ENCODE measurements at regions not wholly inside any gene's neighbourhood (a gene's known extent, or its start where the extent isn't known, plus 50 kb on each side); places are given as distances from the start of the nearest gene placed in this dataset.
"Not testable (repeated sequence)": the region's sequence is repeated elsewhere in the genome, so short reads cannot be mapped to it uniquely, and the experiment has no call there.

DNA sequence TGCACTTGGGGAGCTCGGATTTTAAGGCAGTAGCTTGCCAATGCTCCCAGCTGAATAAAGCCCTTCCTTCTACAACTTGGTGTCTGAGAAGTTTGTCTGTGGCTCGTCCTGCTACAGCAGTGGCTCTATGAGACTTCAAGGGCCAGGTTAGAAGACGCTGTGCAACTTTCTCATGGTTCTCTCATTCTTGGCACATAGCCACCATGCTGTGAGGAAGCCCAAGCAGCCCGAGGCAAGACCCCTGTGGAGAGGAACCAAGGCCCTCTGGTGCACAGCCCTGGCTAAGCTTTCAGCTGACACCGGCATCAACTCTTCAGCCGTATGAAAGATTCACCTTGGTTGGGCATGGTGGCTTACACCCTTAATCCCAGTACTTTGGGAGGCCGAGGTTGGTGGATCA is 116.9 kb upstream of the EEF2KMT start:
- H3K4me3 ChIP-seq (replicated peaks in 1 of 2; ENCODE audit: low read depth in 2 of 2, low read length in 2 of 2), result no peak overlapping the region
- TF ChIP-seq, protein P1, sequence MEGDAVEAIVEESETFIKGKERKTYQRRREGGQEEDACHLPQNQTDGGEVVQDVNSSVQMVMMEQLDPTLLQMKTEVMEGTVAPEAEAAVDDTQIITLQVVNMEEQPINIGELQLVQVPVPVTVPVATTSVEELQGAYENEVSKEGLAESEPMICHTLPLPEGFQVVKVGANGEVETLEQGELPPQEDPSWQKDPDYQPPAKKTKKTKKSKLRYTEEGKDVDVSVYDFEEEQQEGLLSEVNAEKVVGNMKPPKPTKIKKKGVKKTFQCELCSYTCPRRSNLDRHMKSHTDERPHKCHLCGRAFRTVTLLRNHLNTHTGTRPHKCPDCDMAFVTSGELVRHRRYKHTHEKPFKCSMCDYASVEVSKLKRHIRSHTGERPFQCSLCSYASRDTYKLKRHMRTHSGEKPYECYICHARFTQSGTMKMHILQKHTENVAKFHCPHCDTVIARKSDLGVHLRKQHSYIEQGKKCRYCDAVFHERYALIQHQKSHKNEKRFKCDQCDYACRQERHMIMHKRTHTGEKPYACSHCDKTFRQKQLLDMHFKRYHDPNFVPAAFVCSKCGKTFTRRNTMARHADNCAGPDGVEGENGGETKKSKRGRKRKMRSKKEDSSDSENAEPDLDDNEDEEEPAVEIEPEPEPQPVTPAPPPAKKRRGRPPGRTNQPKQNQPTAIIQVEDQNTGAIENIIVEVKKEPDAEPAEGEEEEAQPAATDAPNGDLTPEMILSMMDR (IDR thresholded peaks at IDR 0.05; ENCODE audit: low read depth, low read length), result no peak
- DNase-seq (ENCODE audit: low read depth in 2 of 2), result no peak

DNA sequence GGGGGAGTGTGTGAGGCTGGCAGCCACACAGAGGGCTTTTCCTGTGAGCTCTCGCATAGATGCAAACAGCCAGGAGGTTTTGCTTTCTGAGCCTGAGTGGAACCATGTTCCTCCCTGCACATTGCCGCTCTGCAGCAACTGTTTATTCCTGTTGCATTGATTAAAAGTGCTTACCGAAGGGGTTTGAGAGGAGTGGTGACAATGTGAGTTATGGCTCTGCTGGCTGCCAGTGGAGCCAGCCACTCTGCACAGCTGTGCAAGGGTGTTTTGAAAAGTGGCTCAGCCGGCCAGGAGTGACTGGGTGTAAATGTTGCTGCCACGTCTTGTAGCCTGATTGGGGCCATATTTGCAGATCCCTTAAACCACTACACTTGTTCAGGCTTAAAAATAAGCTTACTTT is 114.9 kb upstream of the EEF2KMT start:
- DNase-seq (ENCODE audit: low read depth in 2 of 2); H3K4me3 ChIP-seq (replicated peaks in 1 of 2; ENCODE audit: low read depth in 2 of 2, low read length in 2 of 2): not testable (repeated sequence)

DNA sequence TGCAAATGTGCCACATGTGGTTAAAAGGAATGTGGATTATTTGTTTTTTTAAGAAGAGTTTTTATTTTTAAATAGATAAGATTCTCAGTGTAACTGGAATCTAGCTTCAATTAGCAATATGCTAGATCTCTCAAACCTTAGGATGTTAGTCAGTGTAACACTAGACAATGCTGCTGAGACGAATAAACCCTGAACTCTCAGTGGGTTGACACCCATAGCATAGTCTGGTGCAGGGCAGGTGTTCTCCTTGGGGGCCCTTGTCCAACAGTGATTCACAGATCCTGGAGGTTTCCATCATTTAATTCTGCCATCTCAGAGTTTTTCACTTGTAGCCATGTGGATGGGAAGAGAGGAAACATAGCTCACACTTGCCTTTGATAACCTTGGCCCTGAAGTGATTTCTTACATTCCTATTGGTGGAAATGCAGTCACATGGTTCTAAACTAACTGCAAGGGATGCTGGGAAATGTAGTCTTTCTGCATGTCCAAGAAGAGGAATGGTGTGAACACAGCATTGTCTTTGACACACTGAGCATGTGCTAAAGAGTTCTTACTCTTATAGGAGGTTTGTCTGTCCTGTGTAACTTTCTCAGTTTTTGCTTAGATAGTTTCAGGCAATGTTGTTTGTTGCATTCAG is 110.4 kb upstream of the EEF2KMT start:
- not testable (repeated sequence) for H3K4me3 ChIP-seq (replicated peaks in 1 of 2; ENCODE audit: low read depth in 2 of 2, low read length in 2 of 2)
- peak in 1 of 2 donors; percentile 18 for DNase-seq (ENCODE audit: low read depth in 2 of 2)

DNA sequence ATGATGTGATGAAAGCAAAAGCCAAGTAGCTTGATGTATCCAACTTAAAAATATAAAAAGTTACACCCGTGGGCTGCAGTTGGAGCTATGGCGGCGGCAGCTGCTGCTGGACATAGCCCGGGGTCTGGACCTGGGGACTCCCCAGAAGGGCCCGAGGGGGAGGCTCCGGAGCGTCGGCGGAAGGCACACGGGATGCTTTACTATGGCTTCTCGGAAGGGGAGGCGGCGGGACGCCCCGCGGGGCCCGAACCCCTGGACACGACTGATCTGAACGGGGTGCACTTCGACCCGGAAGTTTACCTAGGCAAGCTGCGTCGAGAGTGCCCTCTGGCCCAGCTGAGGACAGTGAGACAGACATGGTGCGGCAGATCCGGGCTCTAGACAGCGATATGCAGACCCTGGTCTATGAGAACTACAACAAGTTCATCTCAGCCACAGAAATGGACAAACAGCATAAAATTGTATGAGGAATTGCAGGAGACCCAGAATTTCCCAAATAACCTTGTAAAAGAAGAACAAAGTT is 109.5 kb upstream of the EEF2KMT start:
- TF ChIP-seq, protein P1 (IDR thresholded peaks at IDR 0.05; ENCODE audit: low read depth, low read length), result no peak
- H3K4me3 ChIP-seq (replicated peaks in 1 of 2; ENCODE audit: low read depth in 2 of 2, low read length in 2 of 2), result no peak overlapping the region
- DNase-seq (ENCODE audit: low read depth in 2 of 2), result no peak

DNA sequence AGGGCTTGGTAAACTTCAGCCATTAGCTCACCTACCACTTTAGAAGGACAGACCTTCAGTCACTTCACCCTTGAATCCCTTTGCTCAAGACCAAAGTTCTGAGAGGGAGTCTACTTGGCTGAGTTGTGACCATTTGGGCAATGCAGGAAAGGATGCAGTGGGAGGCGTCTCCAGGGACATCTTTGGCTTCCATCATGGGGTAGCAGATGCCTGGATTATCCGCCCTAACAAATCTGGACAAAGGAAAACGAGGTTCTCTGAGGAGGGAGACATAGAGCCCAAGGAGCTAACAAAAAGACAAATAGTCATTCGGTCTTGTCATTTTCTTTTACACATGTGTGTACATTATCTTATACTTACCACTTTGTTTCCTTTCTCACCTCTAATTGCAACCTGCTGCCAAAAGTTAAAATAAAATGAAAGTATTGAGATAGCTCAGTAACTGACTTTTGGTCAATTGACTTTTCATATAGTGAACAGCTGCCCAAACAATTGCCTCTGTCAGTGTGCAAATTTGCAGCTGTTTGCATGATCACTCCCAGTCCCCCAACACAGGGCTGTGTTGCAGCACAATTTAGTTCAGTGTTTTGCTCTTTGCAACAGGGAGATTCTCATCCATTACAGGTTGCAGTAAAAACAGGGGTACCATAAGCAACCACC is 108.9 kb upstream of the EEF2KMT start:
- TF ChIP-seq, protein P1 (IDR thresholded peaks at IDR 0.05; ENCODE audit: low read depth, low read length), result no peak
- no peak overlapping the region for H3K4me3 ChIP-seq (replicated peaks in 1 of 2; ENCODE audit: low read depth in 2 of 2, low read length in 2 of 2)

DNA sequence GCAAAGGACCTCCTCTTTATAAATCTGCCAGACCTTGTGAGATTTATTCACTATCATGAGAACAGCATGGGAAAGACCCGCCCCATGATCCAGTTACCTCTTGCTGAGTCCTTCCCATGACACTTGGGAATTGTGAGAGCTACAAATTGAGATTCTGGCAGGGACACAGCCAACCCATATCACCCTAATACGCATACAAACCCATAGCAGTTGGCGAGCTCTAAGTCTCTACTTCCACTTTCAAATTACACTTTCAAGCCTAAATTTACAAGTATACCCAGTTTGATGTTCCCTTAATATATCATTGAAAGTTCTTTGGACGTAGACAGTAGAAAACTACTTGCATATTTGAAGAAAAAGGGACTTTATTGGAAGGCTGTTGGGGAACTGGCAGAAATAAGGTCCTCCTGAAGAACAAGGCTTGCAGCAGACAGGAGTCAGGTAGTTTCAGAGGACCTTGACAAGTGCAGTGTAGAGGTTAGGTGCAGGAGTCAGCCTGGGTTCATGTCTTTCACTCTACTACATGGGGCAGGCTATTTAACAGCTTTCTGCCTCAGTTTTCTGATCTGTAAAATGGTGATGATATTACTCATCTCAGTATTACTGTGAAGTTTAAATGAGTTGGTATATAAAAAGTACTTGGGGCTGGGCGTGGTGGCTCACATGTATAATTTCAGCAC is 107.9 kb upstream of the EEF2KMT start:
- no peak for DNase-seq (ENCODE audit: low read depth in 2 of 2)
- H3K4me3 ChIP-seq (replicated peaks in 1 of 2; ENCODE audit: low read depth in 2 of 2, low read length in 2 of 2), result no peak overlapping the region
- TF ChIP-seq, protein P1 (IDR thresholded peaks at IDR 0.05; ENCODE audit: low read depth, low read length), result no peak

More for the DNA sequence above, 108.9 kb upstream of the EEF2KMT start:
- no peak for DNase-seq (ENCODE audit: low read depth in 2 of 2)

DNA sequence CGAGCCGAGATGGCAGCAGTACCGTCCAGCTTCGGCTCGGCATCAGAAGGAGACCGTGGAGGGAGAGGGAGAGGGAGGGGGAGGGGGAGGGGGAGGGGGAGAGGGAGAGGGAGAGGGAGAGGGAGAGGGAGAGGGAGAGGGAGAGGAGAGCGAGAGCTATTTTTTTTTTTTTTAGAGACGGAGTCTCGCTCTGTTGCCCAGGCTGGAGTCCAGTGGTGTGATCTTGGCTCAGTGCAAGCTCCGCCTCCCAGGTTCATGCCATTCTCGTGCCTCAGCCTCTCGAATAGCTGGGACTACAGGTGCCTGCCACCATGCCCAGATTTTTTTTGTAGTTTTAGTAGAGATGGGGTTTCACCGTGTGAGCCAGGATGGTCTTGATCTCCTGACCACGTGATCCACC is 106.1 kb upstream of the EEF2KMT start:
- DNase-seq (ENCODE audit: low read depth in 2 of 2); H3K4me3 ChIP-seq (replicated peaks in 1 of 2; ENCODE audit: low read depth in 2 of 2, low read length in 2 of 2): not testable (repeated sequence)

DNA sequence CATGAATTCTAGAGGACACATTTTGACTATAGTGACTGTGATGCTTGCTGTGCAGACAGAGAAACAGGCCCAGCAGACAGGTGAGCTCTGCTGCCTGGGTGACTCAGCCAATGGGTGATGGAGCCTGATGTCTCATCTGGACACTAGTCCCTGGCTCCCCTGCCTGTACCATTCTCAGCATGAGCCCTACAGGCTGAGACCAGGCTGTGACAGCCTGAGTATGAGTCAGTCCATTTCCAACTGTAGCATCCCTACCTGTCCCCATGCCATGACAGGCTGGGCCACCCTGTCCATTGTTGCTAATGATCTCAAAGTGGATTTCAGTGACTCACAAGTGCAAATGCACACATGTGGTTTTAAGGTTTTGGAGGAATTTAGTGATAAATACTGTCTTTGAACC is 102.5 kb upstream of the EEF2KMT start:
- TF ChIP-seq, protein P1 (IDR thresholded peaks at IDR 0.05; ENCODE audit: low read depth, low read length), result no peak
- DNase-seq (ENCODE audit: low read depth in 2 of 2), result no peak
- no peak overlapping the region for H3K4me3 ChIP-seq (replicated peaks in 1 of 2; ENCODE audit: low read depth in 2 of 2, low read length in 2 of 2)
